Common myeloid progenitor, CD34-positive (primary cell): ENCODE measurements at regions not wholly inside any gene's neighbourhood (a gene's known extent, or its start where the extent isn't known, plus 50 kb on each side); places are given as distances from the start of the nearest gene placed in this dataset.

ENCODE experiments used
- CTCF ChIA-PET: fragments of 350-600 bp; sonication (Branson Sonifier 250); formaldehyde crosslinking; loops from one replicate; lab custom pipeline; 2021; ENCODE audit warnings: antibody characterized with exemption; lab: Charles Lee
- POLR2A ChIA-PET: fragments of 350-600 bp; sonication (Branson Sonifier 250); formaldehyde crosslinking; loops from one replicate; lab custom pipeline; 2021; ENCODE audit warnings: antibody characterized with exemption; lab: Charles Lee
- DNase-seq, 3 donors: peaks; one replicate each; pipeline versions ENCODE4 v3.0.0 to v3.0.0-alpha.2; 2013
- H3K27ac ChIP-seq, 2 experiments: 1 replicate in 1 of 2; 2 replicates in 1 of 2; pipeline ENCODE4 v1.7.0; 2013; ENCODE audit warnings: inconsistent platforms in 2 of 2, low read length in 2 of 2, mild to moderate bottlenecking in 2 of 2, low read depth in 1 of 2, moderate library complexity in 1 of 2; ENCODE audit not compliant: severe bottlenecking in 2 of 2, insufficient read depth in 1 of 2, poor library complexity in 1 of 2
- H3K27me3 ChIP-seq, 5 experiments: replicated peaks in 2 of 5; 1 replicate in 3 of 5; 2 replicates in 2 of 5; pipeline versions ENCODE4 v1.6.1 to v1.7.0; 2013; ENCODE audit warnings: low read length in 4 of 5, mild to moderate bottlenecking in 2 of 5, moderate library complexity in 2 of 5, inconsistent platforms in 1 of 5; ENCODE audit not compliant: insufficient read depth in 5 of 5, control insufficient read depth in 4 of 5
- H3K36me3 ChIP-seq, 4 experiments: 1 replicate in 2 of 4; 2 replicates in 2 of 4; pipeline versions ENCODE4 v1.6.1 to v1.7.0; 2013; ENCODE audit warnings: low read length in 3 of 4, control low read depth in 1 of 4, mild to moderate bottlenecking in 1 of 4; ENCODE audit not compliant: control insufficient read depth in 4 of 4, insufficient read depth in 4 of 4
- H3K4me1 ChIP-seq, 4 experiments: 1 replicate in 3 of 4; 2 replicates in 1 of 4; pipeline versions ENCODE4 v1.6.1 to v1.7.1; 2013; ENCODE audit warnings: low read length in 3 of 4, mild to moderate bottlenecking in 3 of 4, control low read depth in 1 of 4, inconsistent platforms in 1 of 4, moderate library complexity in 1 of 4; ENCODE audit not compliant: control insufficient read depth in 4 of 4, insufficient read depth in 4 of 4; ENCODE audit errors: control extremely low read depth in 1 of 4
- H3K4me3 ChIP-seq, 7 experiments: 1 replicate in 4 of 7; 2 replicates in 3 of 7; pipeline versions ENCODE4 v1.5.1 to v1.7.0; 2013; ENCODE audit warnings: mild to moderate bottlenecking in 7 of 7, low read length in 6 of 7, moderate library complexity in 6 of 7, inconsistent platforms in 2 of 7, low read depth in 2 of 7, control low read depth in 1 of 7; ENCODE audit not compliant: insufficient read depth in 4 of 7, control insufficient read depth in 1 of 7; ENCODE audit errors: extremely low read depth in 1 of 7
- H3K9me3 ChIP-seq, 5 experiments: 1 replicate in 4 of 5; 2 replicates in 1 of 5; pipeline versions ENCODE4 v1.6.1 to v1.7.1; 2013; ENCODE audit warnings: low read length in 4 of 5, mild to moderate bottlenecking in 2 of 5, inconsistent platforms in 1 of 5, low read depth in 1 of 5, moderate library complexity in 1 of 5; ENCODE audit not compliant: control insufficient read depth in 4 of 5, insufficient read depth in 2 of 5; ENCODE audit errors: control extremely low read depth in 1 of 5
- WGBS: methylation state at CpG from one replicate; pipeline ENCODE4 v1.1.5; 2013; ENCODE audit not compliant: insufficient coverage; 5-methylcytosine and 5-hydroxymethylcytosine counted together

DNA sequence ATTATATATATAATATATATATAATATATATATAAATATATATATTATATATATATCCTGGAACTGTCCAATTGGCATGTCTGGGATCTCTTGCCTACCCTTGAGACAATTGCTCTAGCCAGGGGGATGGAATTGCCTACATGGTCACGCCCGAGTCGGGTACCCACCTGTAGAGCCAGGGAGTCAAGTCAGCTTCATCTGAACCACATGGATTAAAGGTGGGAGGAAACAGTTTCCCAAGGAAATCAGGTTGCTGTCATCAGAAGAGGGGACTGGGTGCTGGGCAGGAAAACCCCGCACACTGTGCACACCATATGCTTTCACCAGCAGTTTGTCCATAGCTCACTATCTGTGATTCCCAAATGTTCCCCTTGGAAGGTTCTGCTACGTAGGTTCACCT lies 252.5 kb upstream of the NOX3 start:
- Histone ChIP-seq H3K4me3 (no peak overlapping the region), H3K36me3 (no peaks in the 10 kb centered on the region), H3K4me1 (no peaks in the 10 kb centered on the region), H3K9me3 (peaks cover 0 to 3% (median 0%) of the 10 kb centered on the region in 5 experiments), H3K27me3 (no peaks in the 10 kb centered on the region), H3K27ac (no peak overlapping the region)
- CTCF ChIA-PET, result no interaction called here
- 100% methylated on average over 3 of the region's 5 CpGs for WGBS
- DNase-seq, result no peak
- POLR2A ChIA-PET, result no interaction called here

DNA sequence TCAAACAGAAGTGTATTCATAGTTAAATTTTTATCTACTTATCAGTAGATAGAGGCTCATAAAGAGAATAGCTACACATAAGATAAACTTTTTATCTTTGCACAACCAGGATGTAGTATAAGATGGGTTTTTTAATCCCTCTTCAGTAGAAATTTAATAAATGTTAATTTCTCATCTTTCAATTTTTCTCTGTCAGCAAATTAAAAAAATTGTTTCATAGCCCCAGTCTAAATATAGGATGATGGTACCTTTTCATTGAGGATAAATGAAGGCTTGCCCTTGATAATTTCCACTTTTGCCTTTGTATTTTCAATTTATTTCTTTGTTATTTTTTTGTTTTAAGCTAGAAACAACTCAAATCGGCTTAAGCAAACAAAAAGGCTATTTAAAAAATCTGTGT lies 251.2 kb upstream of the NOX3 start:
- Histone ChIP-seq H3K4me1 (no peaks in the 10 kb centered on the region), H3K4me3 (no peak overlapping the region), H3K27ac (no peak overlapping the region), H3K9me3 (peaks cover 0 to 3% (median 0%) of the 10 kb centered on the region in 5 experiments), H3K27me3 (no peaks in the 10 kb centered on the region), H3K36me3 (no peaks in the 10 kb centered on the region)
- ChIA-PET CTCF (no interaction called here), POLR2A (no interaction called here)
- WGBS, result no CpG with 5 or more reads among the region's 1 CpG
- no peak for DNase-seq

DNA sequence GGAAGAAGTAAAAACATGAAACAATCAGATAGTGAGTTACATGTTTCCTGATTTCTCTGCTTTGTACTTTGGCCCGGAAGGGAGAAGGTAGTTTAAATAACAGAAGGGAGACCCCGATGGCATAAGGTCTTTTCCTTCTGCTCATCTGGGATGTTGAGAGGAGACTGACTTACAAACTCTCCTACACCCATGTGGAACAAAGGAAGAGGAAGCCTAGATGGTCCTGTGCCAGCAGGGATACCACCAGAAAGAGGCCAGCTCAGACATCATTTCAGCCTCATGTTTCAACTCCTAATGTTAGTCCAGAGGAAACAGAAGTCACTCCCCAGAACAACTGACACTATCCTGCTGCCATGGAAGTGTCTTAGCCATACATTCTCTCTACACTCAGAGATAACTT lies 250.7 kb upstream of the NOX3 start:
- no peak for DNase-seq
- no peaks in the 10 kb centered on the region for H3K4me1 ChIP-seq
- no peak overlapping the region for H3K4me3 ChIP-seq
- no peak overlapping the region for H3K27ac ChIP-seq
- 40% methylated on average over 1 of the region's 2 CpGs for WGBS
- peaks cover 0 to 3% (median 0%) of the 10 kb centered on the region in 5 experiments for H3K9me3 ChIP-seq
- H3K27me3 ChIP-seq, result no peaks in the 10 kb centered on the region
- ChIA-PET POLR2A (no interaction called here), CTCF (no interaction called here)
- no peaks in the 10 kb centered on the region for H3K36me3 ChIP-seq

DNA sequence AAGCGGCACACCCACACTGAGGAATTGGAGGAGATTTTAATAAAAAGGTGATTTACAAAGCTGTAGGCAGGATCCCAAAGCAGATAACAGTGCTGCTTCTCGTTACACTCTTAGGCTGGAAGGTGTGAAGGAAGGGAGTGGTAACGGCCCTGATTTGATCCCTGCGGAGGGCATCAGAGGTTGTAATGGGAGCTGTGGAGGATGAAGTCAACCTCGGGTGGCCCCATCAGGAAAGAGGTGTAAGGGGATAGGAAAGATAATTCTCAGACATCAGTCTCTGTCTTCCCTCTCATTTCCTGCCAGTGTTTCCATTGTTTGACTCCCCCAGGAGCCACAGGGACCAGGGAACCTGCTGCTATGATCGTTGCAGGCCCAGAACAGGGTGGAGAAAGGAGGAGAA lies 245.7 kb upstream of the NOX3 start:
- peaks cover 0 to 3% (median 0%) of the 10 kb centered on the region in 5 experiments for H3K9me3 ChIP-seq
- H3K4me1 ChIP-seq, result no peaks in the 10 kb centered on the region
- ChIA-PET POLR2A (no interaction called here), CTCF (no interaction called here)
- H3K27ac ChIP-seq, result no peak overlapping the region
- WGBS, result 93% methylated on average over 5 of the region's 6 CpGs
- no peak for DNase-seq
- no peaks in the 10 kb centered on the region for H3K36me3 ChIP-seq
- no peak overlapping the region for H3K4me3 ChIP-seq
- no peaks in the 10 kb centered on the region for H3K27me3 ChIP-seq

DNA sequence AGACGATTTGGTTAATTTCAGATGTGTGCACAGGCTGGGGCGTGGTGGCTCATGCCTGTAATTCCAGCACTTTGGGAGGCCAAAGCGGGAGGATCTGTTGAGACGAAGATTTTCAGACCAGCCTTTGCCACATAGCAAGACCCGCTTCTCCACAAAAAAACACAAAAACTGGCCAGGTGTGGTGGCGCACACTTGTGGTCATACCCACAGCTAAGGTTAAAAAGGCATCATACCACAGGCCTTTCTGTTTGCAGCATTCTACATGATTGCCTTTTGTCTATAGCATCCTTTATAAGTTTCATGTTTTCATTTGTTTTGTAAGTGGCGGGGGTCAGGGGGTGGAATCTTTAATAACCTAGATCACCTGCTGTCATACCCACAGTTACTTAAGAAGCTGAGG lies 239.9 kb upstream of the NOX3 start:
- H3K27ac ChIP-seq, result no peak overlapping the region
- no peak for DNase-seq
- ChIA-PET POLR2A (interaction anchor here (0.6 kb wide), 1 partner anchor 722 kb away, joined by 3 read pairs; no protein-coding TSS in a partner anchor), CTCF (no interaction called here)
- H3K4me3 ChIP-seq, result no peak overlapping the region
- no peaks in the 10 kb centered on the region for H3K9me3 ChIP-seq
- no peaks in the 10 kb centered on the region for H3K36me3 ChIP-seq
- WGBS, result 100% methylated on average over 5 of the region's 7 CpGs
- no peaks in the 10 kb centered on the region for H3K4me1 ChIP-seq
- no peaks in the 10 kb centered on the region for H3K27me3 ChIP-seq

DNA sequence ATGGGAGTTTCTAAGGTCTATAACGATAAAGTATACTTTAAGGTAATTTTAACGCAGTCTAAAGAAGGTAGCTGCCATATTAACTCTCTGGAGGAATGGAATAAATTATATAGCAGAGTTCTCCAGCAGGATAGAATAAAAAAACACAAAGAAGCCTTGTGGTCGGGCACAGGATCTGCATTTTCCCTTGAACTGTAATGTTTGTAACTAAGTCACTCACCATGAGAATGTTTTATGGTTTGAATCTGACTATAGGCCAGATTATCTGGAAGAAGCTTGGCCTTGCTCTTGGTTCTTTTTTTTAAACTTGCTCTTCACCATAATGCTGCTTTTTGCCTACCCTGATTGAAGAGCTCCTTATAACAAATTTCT lies 238.8 kb upstream of the NOX3 start:
- no peaks in the 10 kb centered on the region for H3K27me3 ChIP-seq
- 87% methylated on average over 3 of the region's 3 CpGs for WGBS
- no peaks in the 10 kb centered on the region for H3K4me1 ChIP-seq

DNA sequence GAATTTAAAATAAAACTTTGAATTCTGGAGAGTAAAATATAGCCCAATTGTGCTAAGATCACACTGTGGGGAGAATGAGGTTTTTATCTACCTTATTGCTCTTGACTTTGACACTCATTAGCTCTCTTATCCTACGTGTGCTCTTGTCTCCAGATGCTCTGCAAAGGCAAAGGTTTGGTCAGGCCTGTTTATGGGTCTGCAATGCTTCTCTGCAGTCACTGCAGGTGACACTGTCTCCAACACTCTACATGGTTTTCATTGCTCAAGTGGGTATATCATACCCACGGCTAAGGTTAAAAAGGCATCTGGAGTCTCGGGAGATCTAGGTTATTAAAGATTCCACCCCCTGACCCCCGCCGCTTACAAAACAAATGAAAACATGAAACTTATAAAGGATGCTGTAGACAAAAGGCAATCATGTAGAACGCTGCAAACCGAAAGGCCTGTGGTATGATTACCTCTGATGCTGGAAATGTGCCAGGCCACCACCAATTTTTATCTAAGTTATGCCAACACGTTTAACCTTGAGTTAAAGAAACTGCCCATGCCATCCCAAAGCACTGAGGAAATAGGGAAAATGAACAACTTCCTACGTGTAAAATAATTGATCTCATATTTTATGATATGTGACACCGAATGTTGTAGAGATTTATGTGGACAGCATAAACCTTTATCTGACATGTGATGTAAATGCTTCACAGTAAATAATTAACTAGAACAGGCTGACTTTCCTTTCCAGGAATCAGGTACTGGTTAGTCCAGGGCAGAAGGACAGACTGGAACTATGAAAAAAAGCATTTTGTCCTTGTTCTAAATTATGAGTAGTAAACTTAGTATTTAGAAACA lies 238.2 kb upstream of the NOX3 start:
- Histone ChIP-seq H3K36me3 (no peaks in the 10 kb centered on the region), H3K27ac (no peak overlapping the region), H3K27me3 (no peaks in the 10 kb centered on the region), H3K4me1 (no peaks in the 10 kb centered on the region), H3K4me3 (no peak overlapping the region), H3K9me3 (no peaks in the 10 kb centered on the region)
- ChIA-PET CTCF (no interaction called here), POLR2A (no interaction called here)
- 96% methylated on average over 7 of the region's 10 CpGs for WGBS
- DNase-seq, result no peak

More for the DNA sequence above, 238.8 kb upstream of the NOX3 start:
- CTCF ChIA-PET, result no interaction called here
- no peak for DNase-seq
- no peak overlapping the region for H3K4me3 ChIP-seq
- POLR2A ChIA-PET, result no interaction called here
- no peak overlapping the region for H3K27ac ChIP-seq
- no peaks in the 10 kb centered on the region for H3K9me3 ChIP-seq
- no peaks in the 10 kb centered on the region for H3K36me3 ChIP-seq
